PC-3 (cell line): ENCODE measurements at regions not wholly inside any gene's neighbourhood (a gene's known extent, or its start where the extent isn't known, plus 50 kb on each side); places are given as distances from the start of the nearest gene placed in this dataset.

Source experiments
- EZH2 ChIP-seq: fragments of 300-600 bp; sonication (generic); IDR thresholded peaks from one replicate; pipeline ENCODE4 v1.6.1; 2017; ENCODE audit warnings: antibody characterized with exemption, mild to moderate bottlenecking, low read length; ENCODE audit not compliant: unreplicated experiment
- EZH2phosphoT487 ChIP-seq: fragments of 300-600 bp; sonication (generic); IDR thresholded peaks from 2 replicates; pipeline ENCODE4 v1.6.1; 2018; ENCODE audit warnings: mild to moderate bottlenecking, antibody characterized with exemption, low read length, borderline replicate concordance
- TF ChIP-seq, protein P1 (sequence below): fragments of 300-600 bp; sonication (generic); conservative IDR thresholded peaks from 2 replicates; pipeline ENCODE4 v1.5.1; 2017; ENCODE audit warnings: antibody characterized with exemption, low read depth, mild to moderate bottlenecking, low read length

DNA sequence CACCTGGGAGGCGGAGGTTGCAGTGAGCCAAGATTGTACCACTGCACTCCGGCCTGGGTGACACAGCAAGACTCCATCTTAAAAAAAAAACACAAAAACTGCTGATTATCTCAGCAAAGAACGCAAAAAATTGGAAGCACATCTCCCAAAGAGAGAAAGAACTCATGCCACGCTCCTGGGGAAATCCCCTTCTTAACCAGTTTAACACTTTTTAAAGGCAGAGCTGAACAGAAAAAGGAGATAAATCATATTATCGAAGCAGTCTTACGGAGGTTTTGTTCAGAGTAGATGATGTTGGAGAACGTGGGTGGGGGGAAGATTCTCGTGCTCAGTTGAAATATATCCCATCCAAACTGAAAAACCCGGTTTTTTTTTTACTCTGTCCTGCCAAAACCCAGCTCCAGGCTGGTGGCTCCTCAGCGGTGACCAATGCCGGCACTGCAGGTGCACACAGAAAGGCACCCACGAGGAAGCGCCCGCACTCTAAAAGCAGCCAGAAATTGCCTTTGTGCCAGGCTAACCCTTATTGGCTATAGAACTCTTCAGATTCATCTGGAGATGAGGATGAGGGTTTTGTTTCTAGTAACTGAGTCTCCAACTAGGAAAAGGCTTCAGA is 100.2 kb upstream of the PARP11 start:
- TF ChIP-seq, protein P1, sequence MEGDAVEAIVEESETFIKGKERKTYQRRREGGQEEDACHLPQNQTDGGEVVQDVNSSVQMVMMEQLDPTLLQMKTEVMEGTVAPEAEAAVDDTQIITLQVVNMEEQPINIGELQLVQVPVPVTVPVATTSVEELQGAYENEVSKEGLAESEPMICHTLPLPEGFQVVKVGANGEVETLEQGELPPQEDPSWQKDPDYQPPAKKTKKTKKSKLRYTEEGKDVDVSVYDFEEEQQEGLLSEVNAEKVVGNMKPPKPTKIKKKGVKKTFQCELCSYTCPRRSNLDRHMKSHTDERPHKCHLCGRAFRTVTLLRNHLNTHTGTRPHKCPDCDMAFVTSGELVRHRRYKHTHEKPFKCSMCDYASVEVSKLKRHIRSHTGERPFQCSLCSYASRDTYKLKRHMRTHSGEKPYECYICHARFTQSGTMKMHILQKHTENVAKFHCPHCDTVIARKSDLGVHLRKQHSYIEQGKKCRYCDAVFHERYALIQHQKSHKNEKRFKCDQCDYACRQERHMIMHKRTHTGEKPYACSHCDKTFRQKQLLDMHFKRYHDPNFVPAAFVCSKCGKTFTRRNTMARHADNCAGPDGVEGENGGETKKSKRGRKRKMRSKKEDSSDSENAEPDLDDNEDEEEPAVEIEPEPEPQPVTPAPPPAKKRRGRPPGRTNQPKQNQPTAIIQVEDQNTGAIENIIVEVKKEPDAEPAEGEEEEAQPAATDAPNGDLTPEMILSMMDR = no peak
- TF ChIP-seq EZH2 (no peak), EZH2phosphoT487 (no peak)
